SKM-1 treated with dmso at 0.1 percent for 144 hours (cell line): ENCODE measurements at regions not wholly inside any gene's neighbourhood (a gene's known extent, or its start where the extent isn't known, plus 50 kb on each side); places are given as distances from the start of the nearest gene placed in this dataset.

Experiments
- DNase-seq: peaks from one replicate; lab custom pipeline; 2025; ENCODE audit not compliant: unreplicated experiment; lab: John Stamatoyannopoulos, UW

GRCh38 chr9:1738511-1739100 is 276.5 kb upstream of the SMARCA2 start:
- DNase-seq = no peak

- DNase-seq = no peak
These were observed 271.8 kb upstream of the SMARCA2 start for GRCh38 chr9:1743121-1743960.

- DNase-seq = no peak
These were observed 269.2 kb upstream of the SMARCA2 start for GRCh38 chr9:1745980-1746379.

- no peak for DNase-seq
These were observed 267.7 kb upstream of the SMARCA2 start for GRCh38 chr9:1747417-1747967.

DNA sequence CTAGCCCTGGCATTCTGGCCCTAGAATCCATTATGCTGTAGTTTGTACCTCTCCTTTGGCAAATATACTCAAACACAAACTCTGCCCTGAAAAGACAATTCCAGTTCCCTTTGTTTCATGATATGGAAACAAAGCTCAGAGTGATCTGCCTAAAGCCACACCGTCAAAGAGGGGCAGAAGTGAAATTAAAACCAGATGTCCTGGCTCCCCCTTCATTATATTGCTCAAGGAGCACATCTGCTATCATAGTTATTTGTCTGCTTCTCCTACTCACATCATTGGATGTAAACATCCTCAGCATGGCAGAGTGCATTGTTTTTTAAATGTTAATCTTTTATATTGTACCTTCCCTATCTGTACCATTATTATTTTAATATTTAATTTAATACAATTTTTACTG is 266.7 kb upstream of the SMARCA2 start:
- DNase-seq = no peak

GRCh38 chr9:1757186-1757585 is 258.0 kb upstream of the SMARCA2 start:
- no peak for DNase-seq

- no peak for DNase-seq
These were observed 256.1 kb upstream of the SMARCA2 start for GRCh38 chr9:1759009-1759408.

GRCh38 chr9:1759771-1760300 is 255.3 kb upstream of the SMARCA2 start:
- no peak for DNase-seq

- no peak for DNase-seq
These were observed 253.3 kb upstream of the SMARCA2 start for GRCh38 chr9:1761807-1762206.

GRCh38 chr9:1766042-1766441 is 249.1 kb upstream of the SMARCA2 start:
- DNase-seq = no peak

GRCh38 chr9:1768561-1768960 is 246.6 kb upstream of the SMARCA2 start:
- DNase-seq = no peak

DNA sequence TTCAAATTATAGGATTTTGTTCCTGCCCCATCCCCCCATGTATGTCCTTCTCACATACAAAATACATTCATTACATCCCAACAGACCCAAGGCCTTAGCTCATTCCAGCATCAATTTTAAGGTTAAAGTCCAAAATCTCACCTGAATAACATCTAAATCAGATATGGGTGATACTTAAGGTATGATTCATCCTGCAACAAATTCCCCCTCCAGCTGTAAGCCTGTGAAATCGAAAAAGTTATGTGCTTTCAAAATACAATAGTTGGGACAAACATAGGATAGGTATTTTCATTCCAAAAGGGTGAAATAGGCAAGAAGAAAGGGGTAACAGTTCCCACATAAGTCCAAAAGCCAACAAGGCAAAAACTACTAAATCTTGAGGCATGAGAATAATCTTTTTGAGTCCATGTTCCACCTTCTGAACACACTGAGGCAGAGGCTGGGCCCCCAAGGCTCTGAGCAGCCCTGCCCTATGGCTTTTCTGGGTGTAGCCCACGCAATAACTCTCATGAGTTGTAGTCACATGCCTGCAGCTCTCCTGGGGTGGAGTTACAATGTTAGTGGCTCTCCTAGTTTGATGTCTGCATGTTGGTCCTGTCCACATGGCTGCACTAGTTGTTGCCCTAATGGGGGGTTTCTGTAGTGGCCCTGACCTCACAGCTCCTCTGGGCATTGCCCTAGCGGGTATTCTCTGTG is 243.9 kb upstream of the SMARCA2 start:
- DNase-seq = no peak

- DNase-seq = no peak
These were observed 239.9 kb upstream of the SMARCA2 start for GRCh38 chr9:1775230-1775629.

- no peak for DNase-seq
These were observed 238.5 kb upstream of the SMARCA2 start for GRCh38 chr9:1776668-1777067.

DNA sequence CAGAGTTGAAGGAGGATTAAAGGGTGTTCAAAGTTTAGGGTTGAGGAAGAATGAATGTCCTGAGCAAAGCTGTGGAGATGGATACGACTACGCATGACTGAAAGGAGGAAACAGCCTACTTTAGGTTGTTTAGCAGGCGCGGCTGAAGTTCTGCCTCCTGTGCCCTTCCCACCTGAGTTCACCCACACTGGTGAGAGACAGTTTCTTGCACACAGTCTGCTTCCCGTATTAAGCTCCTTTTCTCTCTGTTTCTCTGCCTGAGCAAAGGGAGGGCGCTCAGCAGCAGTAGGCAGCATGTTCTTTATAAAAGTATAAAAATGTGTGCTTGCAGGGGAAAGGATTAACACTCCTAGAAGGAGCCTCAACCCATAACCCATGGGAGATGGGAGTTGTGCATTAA is 224.0 kb upstream of the SMARCA2 start:
- DNase-seq = no peak

DNA sequence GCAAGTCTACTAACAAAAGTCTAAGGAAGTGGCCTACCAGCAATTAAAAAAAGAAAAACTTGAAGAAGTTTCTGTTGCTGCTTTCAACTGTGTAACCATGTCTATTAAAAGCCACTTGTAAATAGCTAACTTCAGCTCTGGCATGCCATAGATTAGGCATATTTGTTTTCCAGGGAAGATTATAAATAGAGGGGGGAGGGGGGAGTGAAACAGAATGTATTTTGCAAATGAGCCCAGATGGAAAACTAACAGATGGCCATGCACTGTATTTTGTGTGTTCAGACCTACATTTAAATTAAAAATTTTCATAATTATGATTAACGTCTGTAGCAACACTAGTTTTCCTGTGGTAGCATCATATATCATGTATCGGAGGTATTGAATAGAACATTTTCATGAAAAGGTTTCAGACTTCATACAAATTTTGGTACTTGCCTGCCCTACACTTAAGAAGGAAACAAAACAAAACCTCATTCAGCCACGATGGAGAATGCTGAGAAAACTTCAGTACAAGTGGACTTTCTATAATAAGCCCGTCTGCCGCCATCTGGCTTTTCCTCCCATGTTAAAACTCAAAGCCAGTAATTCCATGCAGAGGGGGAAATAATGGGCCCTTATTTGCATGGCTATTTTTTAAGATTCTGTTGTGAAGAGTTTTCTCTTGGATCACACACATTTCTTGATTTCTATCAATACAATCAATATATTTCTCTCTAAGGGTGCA is 220.4 kb upstream of the SMARCA2 start:
- no peak for DNase-seq

DNA sequence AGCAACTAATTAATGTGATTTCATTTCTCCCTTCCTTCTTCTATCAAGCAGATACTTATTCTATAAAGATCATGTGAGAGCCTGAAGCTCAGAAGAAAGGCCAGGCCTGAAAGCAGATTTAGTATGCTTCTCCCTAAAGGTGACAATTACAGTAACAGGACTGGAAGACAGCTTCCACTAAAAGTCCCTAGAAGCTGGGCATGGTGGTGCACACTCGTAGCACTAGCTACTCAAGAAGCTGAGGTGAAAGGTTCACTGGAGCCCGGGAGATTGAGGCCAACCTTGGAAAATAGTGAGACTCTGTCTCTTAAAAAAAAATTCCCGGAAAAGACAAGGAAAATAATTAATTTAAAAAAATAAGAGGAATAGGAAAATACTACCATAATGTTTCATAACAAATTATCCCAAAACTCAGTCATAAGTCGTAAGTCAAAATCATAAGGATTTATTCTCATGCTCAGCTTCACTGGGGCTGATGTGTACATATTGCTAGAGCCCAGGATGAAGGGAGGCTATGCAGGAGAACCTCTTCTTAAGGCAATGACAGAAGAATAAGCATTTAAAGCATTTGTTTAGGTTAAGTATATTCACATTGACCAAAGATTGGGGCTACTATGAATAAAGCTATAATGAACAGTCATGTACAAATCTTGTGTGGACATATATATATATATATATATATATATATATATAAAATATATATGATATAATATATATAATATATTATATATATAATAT is 210.8 kb upstream of the SMARCA2 start:
- peak; percentile 7 for DNase-seq

GRCh38 chr9:1829719-1830118 is 185.4 kb upstream of the SMARCA2 start:
- no peak for DNase-seq

- no peak for DNase-seq
These were observed 182.2 kb upstream of the SMARCA2 start for GRCh38 chr9:1832960-1833359.

DNA sequence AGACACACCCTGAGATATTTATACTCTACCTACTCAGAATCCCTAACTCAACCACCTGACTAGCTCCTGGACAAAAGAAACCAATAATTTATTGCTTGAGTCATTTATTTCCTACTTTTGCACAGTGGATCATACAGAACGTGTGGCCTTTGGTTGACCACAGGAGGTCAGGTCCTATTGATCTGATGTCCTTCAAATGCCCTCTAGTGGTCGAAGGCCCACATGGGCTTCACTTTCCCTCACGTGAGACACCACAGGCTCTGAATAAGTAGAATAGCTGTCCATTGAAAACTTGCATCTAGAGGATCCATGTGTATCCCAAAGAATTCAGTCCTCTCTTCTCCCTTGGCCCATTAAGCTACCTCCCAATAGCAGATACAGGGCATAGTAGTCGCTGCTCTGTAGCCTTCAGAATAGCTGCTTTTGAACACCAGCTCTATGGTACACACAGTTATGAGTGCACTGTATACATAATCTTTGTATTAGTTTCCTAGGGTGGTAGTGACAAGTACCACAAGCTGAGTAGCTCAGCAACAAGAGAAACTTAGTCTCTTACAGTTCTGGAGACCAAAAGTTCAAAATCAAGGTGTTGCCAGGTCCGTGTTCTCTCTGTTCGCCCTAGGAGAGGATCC is 177.6 kb upstream of the SMARCA2 start:
- DNase-seq = peak; percentile 14
